ENCODE measurements at regions not wholly inside any gene's neighbourhood (a gene's known extent, or its start where the extent isn't known, plus 50 kb on each side); places are given as distances from the start of the nearest gene placed in this dataset.
A peak's percentile ranks its signal among the peaks of the same experiment; 100 is the strongest.

DNA sequence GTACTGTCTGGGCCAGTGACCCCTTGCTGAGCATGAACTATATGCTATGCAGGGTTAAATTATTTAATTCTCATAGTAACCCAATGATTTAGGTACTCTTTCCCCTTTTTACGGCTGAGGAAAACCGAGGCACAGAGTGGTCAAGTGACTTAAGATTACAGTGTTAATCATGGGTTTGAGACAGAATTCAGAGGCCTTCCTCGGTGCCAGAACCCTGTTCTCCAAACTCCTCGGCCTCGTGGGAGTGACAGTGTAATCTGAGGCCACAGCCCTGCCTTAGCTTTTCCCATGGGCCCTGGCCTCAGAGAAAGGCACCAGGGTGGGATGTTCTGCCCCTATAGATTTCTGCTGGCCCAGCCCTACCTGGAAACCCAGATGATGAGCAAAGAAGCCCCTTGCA is 86.4 kb upstream of the ZNF648 start:
- H3K27ac ChIP-seq (ENCODE audit: low read depth, low read length), result no peak overlapping the region
- WGBS, 3 donors, result 89 to 91% (median 90%) methylated on average over 5 of the region's 5 CpGs

GRCh38 chr1:182147136-182147820 is 85.8 kb upstream of the ZNF648 start:
- 58 to 90% (median 68%) methylated on average over 4 of the region's 4 CpGs for WGBS, 3 donors
- no peak overlapping the region for H3K27ac ChIP-seq (ENCODE audit: low read depth, low read length)

GRCh38 chr1:182146286-182146685 is 84.8 kb upstream of the ZNF648 start:
- H3K27ac ChIP-seq (ENCODE audit: low read depth, low read length), result no peak overlapping the region
- 34 to 81% (median 75%) methylated on average over 5 of the region's 5 CpGs for WGBS, 3 donors

DNA sequence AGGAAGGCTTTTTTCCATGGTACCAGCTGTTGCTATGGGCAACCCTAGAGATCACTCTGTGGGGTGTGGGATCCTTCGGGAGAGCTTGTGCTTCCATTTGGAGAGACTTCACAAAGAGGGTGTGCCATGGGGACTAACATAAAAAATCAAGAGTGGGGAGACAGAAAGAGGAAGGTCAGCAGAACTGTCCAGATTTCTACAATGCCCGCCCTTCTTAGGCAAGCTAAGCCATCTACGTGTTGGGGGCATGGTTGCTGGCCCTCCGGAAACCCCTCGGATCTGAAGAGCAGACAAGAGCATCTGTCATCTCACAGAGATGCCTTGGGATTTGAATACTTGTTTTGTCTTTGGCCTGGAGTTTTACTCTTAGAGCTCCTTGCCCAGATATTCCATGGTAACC is 83.9 kb upstream of the ZNF648 start:
- peak overlapping the region; percentile 81 for H3K27ac ChIP-seq (ENCODE audit: low read depth, low read length)
- 65 to 86% (median 83%) methylated on average over 5 of the region's 5 CpGs for WGBS, 3 donors

DNA sequence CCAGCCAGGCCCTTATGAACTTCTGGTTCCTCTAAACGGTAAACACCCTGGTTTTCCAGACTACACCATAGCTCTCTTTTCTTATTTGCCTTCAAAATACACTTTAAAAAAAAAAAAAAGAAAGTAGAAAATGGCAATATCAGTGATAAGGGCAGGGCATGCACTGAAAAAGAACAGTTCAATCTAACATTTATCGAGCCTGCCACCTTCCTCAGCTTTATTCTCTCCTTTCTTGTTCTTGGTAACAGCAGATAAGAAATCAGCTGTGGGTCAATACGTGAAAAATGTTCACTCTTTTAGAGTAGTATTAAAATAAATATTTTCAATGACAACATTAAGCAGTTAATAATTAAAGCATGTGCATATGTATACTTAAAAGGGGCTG is 83.1 kb upstream of the ZNF648 start:
- H3K27ac ChIP-seq (ENCODE audit: low read depth, low read length), result peak overlapping the region; percentile 81
- 8 to 36% (median 33%) methylated on average over 3 of the region's 3 CpGs for WGBS, 3 donors

DNA sequence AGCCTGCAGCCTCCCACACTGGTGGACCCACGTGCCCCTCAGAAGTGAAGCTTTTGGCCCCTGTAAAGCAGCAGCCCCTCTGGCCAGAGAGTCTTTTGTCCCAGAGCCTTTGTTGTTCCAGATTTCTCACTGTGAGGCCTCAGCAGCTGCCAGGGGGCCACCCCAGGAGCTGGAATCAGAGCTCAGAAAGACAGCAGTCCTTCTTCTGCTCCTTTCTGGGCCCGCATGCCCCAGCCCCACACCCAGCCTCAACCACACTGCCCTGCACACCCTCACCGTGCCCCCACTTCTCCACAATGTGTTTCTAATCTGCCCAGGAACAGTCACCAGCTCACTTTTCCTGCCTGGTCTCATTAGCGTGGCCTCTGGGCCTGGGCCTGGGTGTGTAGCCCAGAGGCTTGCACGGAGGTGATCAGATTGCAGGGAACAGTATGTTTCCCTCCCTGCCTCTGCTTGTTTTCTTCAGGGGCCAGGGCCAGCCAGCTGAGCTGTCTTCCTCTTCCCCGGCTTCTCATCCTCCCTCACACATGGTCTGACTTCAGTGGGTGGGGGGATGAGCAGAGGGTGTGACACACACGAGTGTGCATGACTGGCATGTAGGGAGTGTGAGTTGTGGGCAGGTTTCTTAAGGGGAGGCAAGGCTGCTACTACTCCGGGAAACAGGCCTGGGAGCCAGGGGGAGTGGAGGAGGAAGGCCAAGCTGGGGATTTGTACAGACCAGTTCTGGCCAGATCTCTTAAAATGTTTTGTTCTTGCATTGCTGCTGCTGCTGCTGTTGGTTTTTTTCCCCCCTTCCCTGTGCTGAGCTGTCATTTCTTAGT is 82.5 kb upstream of the ZNF648 start:
- WGBS, 3 donors, result 20 to 31% (median 22%) methylated on average over 8 of the region's 8 CpGs
- peak overlapping the region; percentile 71 for H3K27ac ChIP-seq (ENCODE audit: low read depth, low read length)

GRCh38 chr1:182143154-182143657 is 81.7 kb upstream of the ZNF648 start:
- peak overlapping the region; percentile 71 for H3K27ac ChIP-seq (ENCODE audit: low read depth, low read length)
- 13 to 16% (median 15%) methylated on average over 11 of the region's 11 CpGs for WGBS, 3 donors

GRCh38 chr1:182142621-182143020 is 81.1 kb upstream of the ZNF648 start:
- H3K27ac ChIP-seq (ENCODE audit: low read depth, low read length), result no peak overlapping the region
- WGBS, 3 donors, result 63 to 90% (median 72%) methylated on average over 4 of the region's 4 CpGs

- H3K27ac ChIP-seq (ENCODE audit: low read depth, low read length), result no peak overlapping the region
These were observed 79.5 kb upstream of the ZNF648 start for GRCh38 chr1:182141040-182141439.

- WGBS, 3 donors, result 85 to 97% (median 90%) methylated on average over 1 of the region's 1 CpG
- no peak overlapping the region for H3K27ac ChIP-seq (ENCODE audit: low read depth, low read length)
These were observed 78.0 kb upstream of the ZNF648 start for GRCh38 chr1:182139496-182139895.

DNA sequence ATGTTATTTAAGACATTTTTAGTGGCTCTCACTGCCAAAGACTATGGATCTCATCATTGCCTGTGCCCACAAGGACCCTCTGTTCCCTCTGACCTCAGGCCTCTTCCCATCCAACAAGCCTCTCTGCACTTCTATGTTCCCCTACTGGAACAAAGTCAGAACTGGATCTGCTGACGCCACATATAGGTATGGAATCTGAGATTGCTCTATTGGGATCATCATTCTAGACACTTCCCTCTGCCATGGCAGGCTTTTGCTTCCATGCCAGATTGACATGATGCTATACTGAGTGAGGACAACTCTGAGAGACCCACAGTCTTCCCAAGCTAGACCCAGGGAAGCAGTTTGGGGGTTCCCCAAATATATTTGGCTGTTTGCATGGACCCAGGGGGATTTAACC is 76.0 kb upstream of the ZNF648 start:
- WGBS, 3 donors, result 81 to 100% (median 91%) methylated on average over 1 of the region's 1 CpG
- H3K27ac ChIP-seq (ENCODE audit: low read depth, low read length), result no peak overlapping the region

DNA sequence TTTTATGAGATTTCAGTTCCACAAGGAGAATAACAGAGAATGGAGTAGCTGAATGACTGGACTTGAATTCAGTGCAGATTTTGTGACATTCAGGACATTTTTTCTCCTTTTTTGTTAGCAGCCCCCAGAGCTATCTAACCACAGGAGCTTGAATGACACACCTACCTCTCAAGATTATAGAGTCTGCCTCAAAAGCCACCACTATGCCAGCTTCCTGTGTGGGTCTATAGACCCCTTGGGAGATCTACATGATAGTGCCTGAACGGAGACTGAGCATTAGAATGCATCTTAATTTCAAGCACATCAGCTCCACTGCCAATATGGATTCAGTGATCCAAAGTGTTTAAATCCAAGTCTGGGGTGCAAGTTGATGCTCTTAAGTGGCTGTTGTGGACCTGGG is 74.4 kb upstream of the ZNF648 start:
- H3K27ac ChIP-seq (ENCODE audit: low read depth, low read length), result no peak overlapping the region
- 72 to 83% (median 82%) methylated on average over 1 of the region's 1 CpG for WGBS, 3 donors

- 94% methylated on average over 4 of the region's 4 CpGs for WGBS, 3 donors
- H3K27ac ChIP-seq (ENCODE audit: low read depth, low read length), result no peak overlapping the region
These were observed 72.7 kb upstream of the ZNF648 start for GRCh38 chr1:182134257-182134656.

DNA sequence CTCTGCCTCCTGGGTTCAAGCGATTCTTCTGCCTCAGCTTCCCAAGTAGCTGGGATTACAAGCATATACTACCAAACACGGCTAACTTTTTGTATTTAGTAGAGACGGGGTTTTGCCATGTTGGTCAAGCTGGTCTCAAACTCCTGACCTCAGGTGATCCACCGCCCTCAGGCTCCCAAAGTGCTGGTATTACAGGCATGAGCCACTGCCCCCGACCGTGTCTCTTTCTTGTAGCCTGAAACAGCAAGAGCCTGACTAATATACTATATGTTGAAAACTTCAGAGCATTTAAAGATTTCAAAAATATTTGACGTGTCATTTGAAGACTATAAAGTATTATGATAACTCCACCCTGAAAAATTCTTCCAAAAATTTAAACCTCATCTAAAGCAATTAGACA is 71.7 kb upstream of the ZNF648 start:
- H3K27ac ChIP-seq (ENCODE audit: low read depth, low read length), result no peak overlapping the region
- 93 to 96% (median 94%) methylated on average over 7 of the region's 7 CpGs for WGBS, 3 donors

GRCh38 chr1:182129398-182129797 is 67.9 kb upstream of the ZNF648 start:
- WGBS, 3 donors, result 45 to 92% (median 83%) methylated on average over 9 of the region's 9 CpGs
- no peak overlapping the region for H3K27ac ChIP-seq (ENCODE audit: low read depth, low read length)

DNA sequence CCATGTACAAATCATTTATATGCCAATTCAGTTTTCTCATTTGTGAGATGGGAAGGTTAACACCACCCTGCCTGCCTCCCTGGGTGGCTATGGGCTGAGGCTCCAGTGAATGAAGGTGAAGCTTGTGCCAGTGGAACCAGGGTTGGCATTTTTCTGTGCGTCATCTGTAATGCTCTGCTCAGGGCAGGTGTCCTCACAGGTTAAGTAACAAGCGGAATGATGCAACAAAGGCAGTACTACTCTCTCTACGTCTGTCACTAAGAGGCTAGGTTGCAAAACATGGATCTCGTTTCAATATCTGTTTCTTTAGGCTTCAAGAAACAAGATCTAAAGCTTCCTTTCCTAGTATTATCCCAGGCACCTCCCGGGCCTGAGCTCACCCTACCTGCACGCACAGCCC is 67.0 kb upstream of the ZNF648 start:
- H3K27ac ChIP-seq (ENCODE audit: low read depth, low read length), result no peak overlapping the region
- 75 to 93% (median 79%) methylated on average over 6 of the region's 6 CpGs for WGBS, 3 donors

- H3K27ac ChIP-seq (ENCODE audit: low read depth, low read length), result no peak overlapping the region
- 82 to 96% (median 93%) methylated on average over 3 of the region's 3 CpGs for WGBS, 3 donors
These were observed 66.1 kb upstream of the ZNF648 start for GRCh38 chr1:182127656-182128055.

DNA sequence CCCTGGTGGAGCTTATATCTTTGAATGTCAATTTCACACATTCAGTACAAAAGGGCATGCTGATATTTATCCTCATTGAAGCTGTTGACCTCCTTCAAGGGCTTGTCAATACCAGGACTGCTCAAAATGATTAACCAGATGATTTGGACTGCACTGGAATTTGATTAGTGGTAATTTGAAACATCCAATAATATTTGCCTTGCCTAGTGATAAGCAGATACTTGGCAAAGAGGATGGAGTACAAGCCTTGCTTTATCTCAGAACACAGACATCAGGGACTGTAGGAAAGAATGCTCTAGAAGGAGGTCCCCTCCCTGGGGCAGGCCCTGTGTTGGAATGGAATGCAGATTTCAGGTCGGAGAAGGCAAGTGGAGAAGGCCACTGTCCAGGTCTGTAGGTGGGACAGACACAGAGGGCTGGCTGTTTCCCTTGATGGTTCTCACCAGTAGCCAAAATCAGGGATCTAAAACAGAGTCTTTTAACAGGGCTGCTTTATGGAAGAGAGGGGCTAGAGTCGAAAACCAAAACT is 64.8 kb upstream of the ZNF648 start:
- no peak overlapping the region for H3K27ac ChIP-seq (ENCODE audit: low read depth, low read length)
- WGBS, 3 donors, result 61 to 83% (median 78%) methylated on average over 2 of the region's 2 CpGs

DNA sequence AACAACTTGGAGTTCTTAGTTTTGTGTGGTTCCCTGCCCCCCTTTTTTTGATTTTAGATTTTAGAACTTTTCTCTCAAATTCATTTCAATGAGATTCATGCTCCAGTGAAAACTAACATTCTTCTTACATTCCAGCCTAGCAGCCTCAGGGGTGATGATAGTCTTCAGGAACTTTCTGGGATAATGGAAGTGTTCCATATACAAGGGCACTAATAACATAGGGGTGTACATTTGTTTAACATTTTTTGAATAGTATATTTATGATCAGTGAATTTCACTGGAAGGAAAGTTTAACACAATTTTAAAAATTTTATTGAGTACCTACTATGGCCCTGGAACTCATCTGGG is 61.4 kb upstream of the ZNF648 start:
- no peak overlapping the region for H3K27ac ChIP-seq (ENCODE audit: low read depth, low read length)
